HUDEP-2 (cell line): ENCODE measurements at regions not wholly inside any gene's neighbourhood (a gene's known extent, or its start where the extent isn't known, plus 50 kb on each side); places are given as distances from the start of the nearest gene placed in this dataset.
"Not testable (repeated sequence)": the region's sequence is repeated elsewhere in the genome, so short reads cannot be mapped to it uniquely, and the experiment has no call there.

Experiments
- DNase-seq, 76 experiments: peaks; one replicate each; lab custom pipeline; 2025; ENCODE audit not compliant: unreplicated experiment in 76 of 76; lab: John Stamatoyannopoulos, UW

GRCh38 chr2:40043641-40044040, 264.6 kb upstream of the THUMPD2 start:
- DNase-seq = no peak

- no peak for DNase-seq
Observed at GRCh38 chr2:40043191-40043590, 264.1 kb upstream of the THUMPD2 start.

- DNase-seq = no peak
Observed at GRCh38 chr2:40041422-40042382, 262.6 kb upstream of the THUMPD2 start.

GRCh38 chr2:40039549-40039948, 260.5 kb upstream of the THUMPD2 start:
- DNase-seq = no peak

GRCh38 chr2:40038646-40039045, 259.6 kb upstream of the THUMPD2 start:
- DNase-seq = no peak

GRCh38 chr2:40037303-40037702, 258.2 kb upstream of the THUMPD2 start:
- no peak for DNase-seq

GRCh38 chr2:40036241-40036640, 257.2 kb upstream of the THUMPD2 start:
- no peak for DNase-seq

GRCh38 chr2:40034801-40035200, 255.7 kb upstream of the THUMPD2 start:
- DNase-seq = no peak

GRCh38 chr2:40034198-40034597, 255.1 kb upstream of the THUMPD2 start:
- DNase-seq = no peak

- no peak for DNase-seq
Observed at GRCh38 chr2:40033781-40034180, 254.7 kb upstream of the THUMPD2 start.

GRCh38 chr2:40032650-40033319, 253.7 kb upstream of the THUMPD2 start:
- no peak for DNase-seq

- no peak for DNase-seq
Observed at GRCh38 chr2:40030456-40030975, 251.5 kb upstream of the THUMPD2 start.

- DNase-seq = no peak
Observed at GRCh38 chr2:40028792-40029488, 249.9 kb upstream of the THUMPD2 start.

GRCh38 chr2:40027968-40028367, 248.9 kb upstream of the THUMPD2 start:
- no peak for DNase-seq

- not testable (repeated sequence) for DNase-seq
Observed at GRCh38 chr2:40025276-40025675, 246.2 kb upstream of the THUMPD2 start.

- no peak for DNase-seq
Observed at GRCh38 chr2:40020997-40021396, 241.9 kb upstream of the THUMPD2 start.

GRCh38 chr2:40016151-40016885, 237.3 kb upstream of the THUMPD2 start:
- no peak for DNase-seq

GRCh38 chr2:40013962-40014361, 234.9 kb upstream of the THUMPD2 start:
- DNase-seq = not testable (repeated sequence)

GRCh38 chr2:40004336-40004735, 225.3 kb upstream of the THUMPD2 start:
- no peak for DNase-seq

- DNase-seq = no peak
Observed at GRCh38 chr2:40002339-40002738, 223.3 kb upstream of the THUMPD2 start.
